CD4-positive, alpha-beta T cell treated with Interleukin-17A for 4 hours (primary cell): ENCODE measurements at regions not wholly inside any gene's neighbourhood (a gene's known extent, or its start where the extent isn't known, plus 50 kb on each side); places are given as distances from the start of the nearest gene placed in this dataset.

Experiments
- DNase-seq: peaks from one replicate; pipeline ENCODE4 v3.0.0-alpha.2; 2020; ENCODE audit warnings: mixed read lengths

GRCh38 chr10:128318366-128318765, 192.1 kb upstream of the MKI67 start:
- DNase-seq, result no peak

- DNase-seq, result no peak
Observed at GRCh38 chr10:128318913-128319312, 192.7 kb upstream of the MKI67 start.

- DNase-seq, result no peak
Observed at GRCh38 chr10:128322106-128322505, 195.9 kb upstream of the MKI67 start.

- DNase-seq, result no peak
Observed at GRCh38 chr10:128322950-128323349, 196.7 kb upstream of the MKI67 start.

- DNase-seq, result no peak
Observed at GRCh38 chr10:128324058-128324827, 198.0 kb upstream of the MKI67 start.

GRCh38 chr10:128325788-128326187, 199.6 kb upstream of the MKI67 start:
- no peak for DNase-seq

GRCh38 chr10:128326251-128326650, 200.0 kb upstream of the MKI67 start:
- DNase-seq, result no peak

- no peak for DNase-seq
Observed at GRCh38 chr10:128326851-128327250, 200.6 kb upstream of the MKI67 start.

GRCh38 chr10:128336401-128336800, 210.2 kb upstream of the MKI67 start:
- DNase-seq, result no peak

- DNase-seq, result no peak
Observed at GRCh38 chr10:128337860-128338378, 211.7 kb upstream of the MKI67 start.

GRCh38 chr10:128338951-128339350, 212.7 kb upstream of the MKI67 start:
- no peak for DNase-seq

- no peak for DNase-seq
Observed at GRCh38 chr10:128339753-128340152, 213.5 kb upstream of the MKI67 start.

- no peak for DNase-seq
Observed at GRCh38 chr10:128345353-128345752, 219.1 kb upstream of the MKI67 start.

GRCh38 chr10:128360783-128361182, 234.6 kb upstream of the MKI67 start:
- no peak for DNase-seq

- DNase-seq, result no peak
Observed at GRCh38 chr10:128361487-128361886, 235.3 kb upstream of the MKI67 start.

- DNase-seq, result no peak
Observed at GRCh38 chr10:128362514-128362913, 236.3 kb upstream of the MKI67 start.

- DNase-seq, result no peak
Observed at GRCh38 chr10:128364631-128365030, 238.4 kb upstream of the MKI67 start.

GRCh38 chr10:128365156-128365725, 239.0 kb upstream of the MKI67 start:
- no peak for DNase-seq

- no peak for DNase-seq
Observed at GRCh38 chr10:128367807-128368206, 241.6 kb upstream of the MKI67 start.

GRCh38 chr10:128369101-128369650, 243.0 kb upstream of the MKI67 start:
- DNase-seq, result no peak

- no peak for DNase-seq
Observed at GRCh38 chr10:128373071-128373749, 247.0 kb upstream of the MKI67 start.

- DNase-seq, result no peak
Observed at GRCh38 chr10:128373831-128374230, 247.6 kb upstream of the MKI67 start.

- no peak for DNase-seq
Observed at GRCh38 chr10:128375171-128375570, 248.9 kb upstream of the MKI67 start.
